Left ventricle myocardium inferior (tissue), 1 donor: ENCODE measurements at regions not wholly inside any gene's neighbourhood (a gene's known extent, or its start where the extent isn't known, plus 50 kb on each side); places are given as distances from the start of the nearest gene placed in this dataset.

Experiments used
- DNase-seq: peaks from one replicate; pipeline ENCODE4 v3.0.0-alpha.2; 2020
- H3K27ac ChIP-seq: fragments of 200-600 bp; replicated peaks from 2 replicates; pipeline ENCODE4 v1.8.0; 2021
- H3K27me3 ChIP-seq: fragments of 200-600 bp; 2 replicates; pipeline ENCODE4 v1.8.0; 2021; ENCODE audit warnings: low read depth
- H3K36me3 ChIP-seq: fragments of 200-600 bp; 2 replicates; pipeline ENCODE4 v1.8.0; 2021
- H3K4me1 ChIP-seq: fragments of 200-600 bp; 2 replicates; pipeline ENCODE4 v1.8.0; 2021
- H3K4me3 ChIP-seq: fragments of 200-600 bp; 2 replicates; pipeline ENCODE4 v1.8.0; 2021; ENCODE audit warnings: mild to moderate bottlenecking, moderate library complexity
- H3K9me3 ChIP-seq: fragments of 200-600 bp; replicated peaks from 2 replicates; pipeline ENCODE4 v1.8.0; 2021
- CTCF ChIP-seq: fragments of 200-600 bp; IDR thresholded peaks from 2 replicates; pipeline ENCODE4 v1.8.0; 2021; ENCODE audit warnings: antibody characterized with exemption, mild to moderate bottlenecking, borderline replicate concordance
- intact Hi-C: fragments of 100-400 bp; cut with micrococcal nuclease; formaldehyde crosslinking; loops from one replicate; pipeline ENCODE4 v1.11.0; 2022
- donor health status: DM: no; HTN: yes; CAD: no; lungs with severe emphysema.

DNA sequence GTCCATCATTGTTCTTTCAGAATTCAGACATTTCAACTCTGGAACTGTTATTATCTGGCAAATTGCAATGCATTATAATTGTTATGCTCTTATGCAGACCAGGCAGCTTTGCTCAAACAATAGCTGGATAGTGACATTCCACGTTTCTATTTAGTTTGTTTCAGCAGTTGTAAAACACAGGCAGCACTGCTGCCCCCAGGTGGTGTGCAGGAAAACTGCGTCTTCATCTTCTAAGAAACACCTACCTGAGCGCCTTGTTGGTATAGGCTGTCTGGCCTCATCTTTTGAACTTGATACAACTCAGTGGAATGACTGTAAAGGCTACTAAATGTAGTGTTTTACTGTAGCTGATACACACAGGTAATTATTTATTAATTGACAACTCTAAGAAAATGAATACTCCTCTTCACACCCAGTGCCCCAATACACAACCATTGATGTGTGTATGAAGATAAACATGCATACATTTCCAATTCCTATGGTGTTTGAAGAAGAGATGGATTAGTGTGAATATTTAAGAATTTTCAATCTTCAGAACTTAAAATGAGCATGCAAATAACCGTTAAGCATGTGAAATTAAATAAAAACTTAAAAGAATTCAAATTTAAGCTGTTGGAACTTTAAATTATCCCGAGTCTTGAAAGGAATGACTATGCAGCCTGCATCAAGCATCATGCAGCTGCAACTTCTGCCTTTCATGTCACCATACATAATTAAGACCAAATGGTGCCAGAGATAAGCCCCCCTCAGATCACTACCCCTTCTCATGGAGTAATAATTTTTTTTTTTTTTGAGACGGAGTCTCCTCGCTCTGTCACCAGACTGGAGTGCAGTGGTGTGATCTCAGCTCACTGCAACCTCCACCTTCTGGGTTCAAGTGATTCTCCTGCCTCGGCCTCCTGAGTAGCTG, 85.6 kb downstream of the CD8B2 start:
- no peak overlapping the region for H3K27ac ChIP-seq
- no peaks in the 10 kb centered on the region for H3K9me3 ChIP-seq
- intact Hi-C loops: no loop called here
- peaks cover 20% of the 10 kb centered on the region for H3K4me1 ChIP-seq
- H3K4me3 ChIP-seq: no peak overlapping the region
- DNase-seq: no peak
- no peaks in the 10 kb centered on the region for H3K27me3 ChIP-seq
- no peaks in the 10 kb centered on the region for H3K36me3 ChIP-seq
- peak; percentile 39 for TF ChIP-seq CTCF

GRCh38 chr2:106573773-106574172, 86.6 kb downstream of the CD8B2 start:
- H3K27ac ChIP-seq: no peak overlapping the region
- no peaks in the 10 kb centered on the region for H3K9me3 ChIP-seq
- H3K27me3 ChIP-seq: no peaks in the 10 kb centered on the region
- DNase-seq: no peak
- H3K36me3 ChIP-seq: no peaks in the 10 kb centered on the region
- H3K4me1 ChIP-seq: peaks cover 12% of the 10 kb centered on the region
- no peak overlapping the region for H3K4me3 ChIP-seq
- TF ChIP-seq CTCF: no peak
- intact Hi-C loops: no loop called here

- H3K36me3 ChIP-seq: no peaks in the 10 kb centered on the region
- DNase-seq: peak; percentile 41
- intact Hi-C loops: no loop called here
- TF ChIP-seq CTCF: no peak
- no peaks in the 10 kb centered on the region for H3K9me3 ChIP-seq
- H3K27me3 ChIP-seq: peaks cover 13% of the 10 kb centered on the region
- peak overlapping the region; percentile 51 for H3K27ac ChIP-seq
- no peak overlapping the region for H3K4me3 ChIP-seq
- H3K4me1 ChIP-seq: peaks cover 16% of the 10 kb centered on the region
Measured at GRCh38 chr2:106575955-106576354, 88.8 kb downstream of the CD8B2 start.

DNA sequence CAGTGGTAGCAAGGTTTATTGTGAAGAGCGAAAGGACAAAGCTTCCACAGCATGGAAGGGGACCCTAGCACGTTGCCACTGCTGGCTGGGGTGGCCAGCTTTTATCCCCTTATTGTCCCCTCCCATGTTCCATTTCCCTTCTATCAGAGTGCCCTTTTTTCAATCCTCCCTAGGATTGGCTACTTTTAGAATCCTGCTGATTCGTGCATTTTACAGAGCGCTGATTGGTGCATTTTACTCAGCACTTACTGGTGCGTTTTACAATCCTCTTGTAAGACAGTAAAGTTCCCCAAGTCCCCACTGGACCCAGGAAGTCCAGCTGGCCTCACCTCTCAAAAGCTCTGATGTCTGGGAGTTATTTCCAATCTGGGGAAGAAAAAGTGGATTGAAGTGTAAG, 90.1 kb downstream of the CD8B2 start:
- Histone ChIP-seq H3K4me1 (peaks cover 23% of the 10 kb centered on the region), H3K9me3 (no peaks in the 10 kb centered on the region), H3K27ac (no peak overlapping the region), H3K36me3 (no peaks in the 10 kb centered on the region), H3K4me3 (no peak overlapping the region), H3K27me3 (peaks cover 20% of the 10 kb centered on the region)
- no peak for TF ChIP-seq CTCF
- DNase-seq: no peak
- intact Hi-C loops: no loop called here

DNA sequence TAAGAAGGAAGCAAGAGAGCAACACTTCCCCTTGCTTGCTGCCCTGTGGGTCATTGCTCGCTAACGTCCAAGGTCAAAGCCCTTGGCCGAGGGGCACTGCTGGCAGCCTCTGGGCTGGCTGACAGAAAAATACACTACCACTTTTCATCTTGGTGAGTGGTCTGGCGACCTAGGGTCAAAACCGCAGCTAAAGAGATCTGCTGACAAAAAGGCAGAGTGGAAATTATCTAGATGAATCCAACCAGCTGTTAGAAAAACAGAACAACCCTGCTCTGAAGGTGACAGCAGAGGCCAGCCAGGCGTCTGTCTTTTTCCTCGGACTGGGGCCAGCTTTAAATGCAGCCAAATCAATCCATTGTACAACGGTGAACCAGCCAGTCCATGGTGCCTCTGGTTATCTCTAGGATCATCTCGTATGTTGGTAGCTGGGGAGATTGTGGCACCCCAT, 92.6 kb downstream of the CD8B2 start:
- peaks cover 34% of the 10 kb centered on the region for H3K27me3 ChIP-seq
- intact Hi-C loops: loop anchor here (5.0 kb wide), 1 partner anchor 477 kb away; no protein-coding TSS in a partner anchor
- DNase-seq: no peak
- TF ChIP-seq CTCF: no peak
- peaks cover 25% of the 10 kb centered on the region for H3K4me1 ChIP-seq
- no peaks in the 10 kb centered on the region for H3K9me3 ChIP-seq
- no peak overlapping the region for H3K4me3 ChIP-seq
- peak overlapping the region; percentile 62 for H3K27ac ChIP-seq
- no peaks in the 10 kb centered on the region for H3K36me3 ChIP-seq
